SK-N-SH (cell line): ENCODE measurements at regions not wholly inside any gene's neighbourhood (a gene's known extent, or its start where the extent isn't known, plus 50 kb on each side); places are given as distances from the start of the nearest gene placed in this dataset.

Experiments used
- CTCF ChIP-seq: fragments of 200-600 bp; sonication (generic); IDR thresholded peaks from 2 replicates; pipeline ENCODE4 v1.6.1; 2017; ENCODE audit warnings: antibody characterized with exemption, mild to moderate bottlenecking, moderate library complexity
- JUND ChIP-seq: IDR thresholded peaks from 2 replicates; pipeline ENCODE4 v1.4.0; 2012
- POLR2AphosphoS5 ChIP-seq: IDR thresholded peaks from 2 replicates; pipeline ENCODE4 v1.6.1; 2012; ENCODE audit warnings: low read depth, low read length
- USF2 ChIP-seq: fragments of 150-350 bp; IDR thresholded peaks from 2 replicates; pipeline ENCODE4 v1.6.1; 2017; ENCODE audit warnings: antibody characterized with exemption, low read length, low read depth, borderline replicate concordance

GRCh38 chr2:144162652-144163051 is 357.3 kb downstream of the ZEB2 start:
- TF ChIP-seq JUND (no peak), POLR2AphosphoS5 (no peak), USF2 (no peak), CTCF (no peak; the same call in 1 of the 2 replicates)
